ENCODE measurements at regions not wholly inside any gene's neighbourhood (a gene's known extent, or its start where the extent isn't known, plus 50 kb on each side); places are given as distances from the start of the nearest gene placed in this dataset.

- TF ChIP-seq EZH2 (IDR thresholded peaks at IDR 0.05) (no peak), CTCF (IDR thresholded peaks at IDR 0.05) (no peak)
These were observed 571.5 kb downstream of the HDGFL1 start for GRCh38 chr6:23140871-23141270.

Measured in neural progenitor cell (in vitro differentiated cells).